HL-60 (cell line): ENCODE measurements at regions not wholly inside any gene's neighbourhood (a gene's known extent, or its start where the extent isn't known, plus 50 kb on each side); places are given as distances from the start of the nearest gene placed in this dataset.

ENCODE experiments used
- DNase-seq, 2 experiments: peaks; one replicate each; pipeline ENCODE4 v3.0.0-alpha.2; 2010 to 2020; ENCODE audit warnings: low read depth in 1 of 2, low spot score in 1 of 2
- H3K27ac ChIP-seq: fragments of 250-450 bp; sonication (Bioruptor Pico); replicated peaks from 2 replicates; pipeline ENCODE4 v1.5.1; 2020; ENCODE audit warnings: mild to moderate bottlenecking, moderate library complexity
- H3K27me3 ChIP-seq: fragments of 250-450 bp; sonication (Bioruptor Pico); 2 replicates; pipeline ENCODE4 v1.5.1; 2021; ENCODE audit warnings: mild to moderate bottlenecking, moderate library complexity; ENCODE audit not compliant: insufficient read depth, poor library complexity, severe bottlenecking
- H3K4me3 ChIP-seq: replicated peaks from 2 replicates; pipeline ENCODE4 v1.5.1; 2011; ENCODE audit warnings: mild to moderate bottlenecking, control low read depth, low read length; ENCODE audit not compliant: insufficient read depth
- GABPA ChIP-seq: IDR thresholded peaks from 2 replicates; pipeline ENCODE4 v1.6.1; 2012; ENCODE audit warnings: low read depth
- POLR2AphosphoS5 ChIP-seq: IDR thresholded peaks from 2 replicates; pipeline ENCODE4 v1.6.1; 2012; ENCODE audit warnings: low read depth
- REST ChIP-seq: IDR thresholded peaks from 2 replicates; pipeline ENCODE4 v1.6.1; 2012; ENCODE audit warnings: low read depth; ENCODE audit not compliant: insufficient replicate concordance
- SPI1 ChIP-seq: IDR thresholded peaks from 2 replicates; pipeline ENCODE4 v1.6.1; 2012; ENCODE audit warnings: low read depth, mild to moderate bottlenecking, borderline replicate concordance
- TF ChIP-seq, protein P1 (sequence below): IDR thresholded peaks from one replicate; pipeline ENCODE4 v1.5.1; 2011; ENCODE audit warnings: low read length, control low read depth, inconsistent platforms; ENCODE audit not compliant: insufficient read depth

DNA sequence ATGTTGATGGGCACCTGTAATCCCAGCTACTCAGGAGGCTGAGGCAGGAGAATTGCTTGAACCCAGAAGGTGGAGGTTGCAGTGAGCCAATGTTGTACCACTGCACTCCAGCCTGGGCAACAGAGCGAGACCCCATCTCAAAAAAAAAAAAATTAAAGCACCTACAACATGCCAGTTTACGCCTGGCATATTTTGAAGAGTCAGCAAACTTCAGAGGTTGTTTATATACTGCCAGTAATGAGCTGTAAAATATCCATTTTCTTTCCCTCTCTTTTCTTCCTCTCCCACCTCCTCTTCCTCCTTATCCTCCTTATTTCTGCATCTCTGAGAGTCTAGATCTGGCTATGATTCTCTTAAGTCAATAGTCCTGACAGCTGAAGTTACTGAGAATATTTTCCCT lies 556.5 kb upstream of the LARGE1 start:
- TF ChIP-seq, protein P1, sequence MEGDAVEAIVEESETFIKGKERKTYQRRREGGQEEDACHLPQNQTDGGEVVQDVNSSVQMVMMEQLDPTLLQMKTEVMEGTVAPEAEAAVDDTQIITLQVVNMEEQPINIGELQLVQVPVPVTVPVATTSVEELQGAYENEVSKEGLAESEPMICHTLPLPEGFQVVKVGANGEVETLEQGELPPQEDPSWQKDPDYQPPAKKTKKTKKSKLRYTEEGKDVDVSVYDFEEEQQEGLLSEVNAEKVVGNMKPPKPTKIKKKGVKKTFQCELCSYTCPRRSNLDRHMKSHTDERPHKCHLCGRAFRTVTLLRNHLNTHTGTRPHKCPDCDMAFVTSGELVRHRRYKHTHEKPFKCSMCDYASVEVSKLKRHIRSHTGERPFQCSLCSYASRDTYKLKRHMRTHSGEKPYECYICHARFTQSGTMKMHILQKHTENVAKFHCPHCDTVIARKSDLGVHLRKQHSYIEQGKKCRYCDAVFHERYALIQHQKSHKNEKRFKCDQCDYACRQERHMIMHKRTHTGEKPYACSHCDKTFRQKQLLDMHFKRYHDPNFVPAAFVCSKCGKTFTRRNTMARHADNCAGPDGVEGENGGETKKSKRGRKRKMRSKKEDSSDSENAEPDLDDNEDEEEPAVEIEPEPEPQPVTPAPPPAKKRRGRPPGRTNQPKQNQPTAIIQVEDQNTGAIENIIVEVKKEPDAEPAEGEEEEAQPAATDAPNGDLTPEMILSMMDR, result no peak
- no peak for TF ChIP-seq REST
- no peak for TF ChIP-seq POLR2AphosphoS5
- no peak for TF ChIP-seq SPI1
- TF ChIP-seq GABPA, result no peak
- DNase-seq, result no peak

GRCh38 chr22:34481090-34481489 lies 560.8 kb upstream of the LARGE1 start:
- Histone ChIP-seq H3K27ac (no peak overlapping the region), H3K27me3 (no peaks in the 10 kb centered on the region), H3K4me3 (no peak overlapping the region)
- no peak for DNase-seq
- TF ChIP-seq SPI1, result no peak
- no peak for TF ChIP-seq GABPA
- no peak for TF ChIP-seq REST
- TF ChIP-seq, protein P1, result no peak
- no peak for TF ChIP-seq POLR2AphosphoS5

More for the DNA sequence above, 556.5 kb upstream of the LARGE1 start:
- Histone ChIP-seq H3K27me3 (no peaks in the 10 kb centered on the region), H3K4me3 (no peak overlapping the region), H3K27ac (no peak overlapping the region)

DNA sequence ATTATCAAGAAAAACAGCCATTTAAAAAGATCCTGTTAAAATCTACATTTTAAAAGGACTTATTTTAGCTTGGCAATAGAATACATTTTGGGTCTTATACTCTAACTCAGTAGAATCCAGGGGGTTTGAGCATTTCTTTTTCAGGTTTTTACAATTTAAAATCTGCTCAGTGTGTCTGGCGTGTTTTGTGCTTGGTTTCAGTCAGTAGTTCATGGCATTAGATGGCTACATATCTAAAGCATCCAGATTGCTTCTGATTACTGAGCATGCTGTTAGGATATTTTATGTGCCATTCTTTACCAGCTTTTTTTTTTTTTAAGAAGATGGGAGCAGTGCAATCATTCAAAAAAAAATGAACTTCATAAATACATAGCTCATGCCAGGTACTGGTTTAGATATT lies 566.1 kb upstream of the LARGE1 start:
- H3K4me3 ChIP-seq, result no peak overlapping the region

More for the DNA sequence above, 566.1 kb upstream of the LARGE1 start:
- Histone ChIP-seq H3K27ac (no peak overlapping the region), H3K27me3 (no peaks in the 10 kb centered on the region)
- no peak for DNase-seq
- TF ChIP-seq POLR2AphosphoS5 (no peak), SPI1 (no peak), GABPA (no peak), REST (no peak)
- TF ChIP-seq, protein P1, result no peak
